Suppressor macrophage (primary cell): ENCODE measurements at regions not wholly inside any gene's neighbourhood (a gene's known extent, or its start where the extent isn't known, plus 50 kb on each side); places are given as distances from the start of the nearest gene placed in this dataset.

Source experiments
- DNase-seq, 4 experiments: peaks; one replicate each; pipeline ENCODE4 v3.0.0-alpha.2; 2020 to 2022

DNA sequence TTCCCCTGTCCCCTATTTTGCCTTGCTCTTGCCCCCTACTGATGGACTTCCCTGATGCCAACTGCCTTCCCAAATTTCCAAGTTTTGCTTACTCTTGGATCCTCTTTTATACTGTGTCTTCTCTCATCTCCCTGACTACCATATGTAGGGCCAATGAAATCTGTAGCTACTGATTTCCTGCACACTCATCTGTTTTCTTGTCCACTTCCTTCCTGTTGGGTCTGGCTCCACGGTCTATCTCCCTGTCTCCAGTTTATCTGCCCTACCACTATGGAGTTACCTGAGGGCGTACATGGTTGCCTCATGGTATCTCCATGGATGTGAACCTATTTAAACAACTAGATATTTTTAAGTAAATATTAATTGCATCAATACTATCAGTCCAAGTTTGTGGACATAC lies 140.3 kb upstream of the MCHR2 start:
- no peak for DNase-seq

GRCh38 chr6:100132005-100132404 lies 138.0 kb upstream of the MCHR2 start:
- DNase-seq = no peak

- no peak for DNase-seq
These were observed 136.6 kb upstream of the MCHR2 start for GRCh38 chr6:100130630-100131029.

DNA sequence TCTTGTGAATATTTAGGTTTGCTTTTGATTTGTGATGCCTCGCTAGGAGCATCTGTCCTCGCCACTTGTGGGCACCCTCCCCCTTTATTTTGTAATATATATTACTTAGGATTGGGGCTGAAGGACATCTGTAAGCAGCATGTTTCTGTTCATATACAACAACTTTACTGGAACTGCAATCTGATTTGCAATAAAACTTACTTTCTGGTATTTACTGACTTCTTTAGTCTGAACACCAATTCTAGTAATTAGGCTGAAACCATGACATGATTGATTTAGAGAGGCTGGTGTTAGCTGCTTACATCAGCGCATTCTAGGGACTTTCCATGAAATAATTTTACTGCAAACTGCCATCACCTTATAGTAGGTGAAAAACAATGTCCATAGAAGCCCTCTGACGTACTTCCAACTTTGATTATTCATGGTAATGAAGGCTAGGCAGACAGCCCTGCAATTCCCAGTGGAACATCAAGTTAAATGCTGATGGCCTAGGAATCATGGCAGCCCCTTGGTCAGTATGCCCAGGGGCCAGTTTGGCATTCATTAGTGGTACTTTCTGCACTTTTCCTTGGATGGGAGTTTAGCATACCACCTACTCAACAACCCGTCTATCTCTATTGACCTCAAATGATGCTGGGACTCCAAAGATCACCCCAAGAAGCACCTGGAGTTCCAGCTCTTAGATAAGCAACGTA lies 132.9 kb upstream of the MCHR2 start:
- DNase-seq = no peak

DNA sequence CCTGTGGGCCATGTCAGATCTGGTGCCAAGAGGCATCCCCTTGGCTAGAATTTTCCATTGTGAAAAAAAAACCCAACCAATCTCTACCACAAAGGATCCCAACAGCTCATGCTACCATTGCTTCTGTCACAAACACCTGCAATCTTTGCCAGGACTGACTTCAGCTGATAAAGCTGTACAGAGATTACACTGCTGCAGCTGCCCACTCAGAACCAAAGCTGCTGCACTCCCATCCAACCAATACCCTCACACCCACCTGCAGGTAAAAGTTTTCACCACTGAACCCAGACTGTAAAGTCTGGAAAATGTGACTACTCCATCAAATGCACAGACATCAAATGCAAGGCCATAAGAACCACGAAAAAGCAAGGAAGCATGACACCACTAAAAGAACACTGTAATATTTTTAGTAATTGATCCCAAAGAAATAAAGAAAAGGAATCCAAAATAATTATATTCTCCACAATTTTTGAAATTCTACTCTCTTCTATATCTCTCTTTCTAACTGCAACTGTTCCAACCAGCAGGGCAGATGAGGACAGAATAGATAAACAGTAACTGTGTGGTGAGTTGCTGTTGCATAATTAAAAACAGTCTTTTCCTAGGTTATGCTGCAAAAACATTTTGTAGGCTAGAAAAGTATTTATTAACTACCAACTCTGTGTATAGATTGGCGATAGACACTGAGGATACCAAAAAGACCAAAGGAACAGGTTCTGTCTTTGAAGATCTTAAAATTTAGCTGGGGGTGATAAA lies 128.0 kb upstream of the MCHR2 start:
- DNase-seq = no peak

GRCh38 chr6:100119261-100119660 lies 125.2 kb upstream of the MCHR2 start:
- DNase-seq = no peak

GRCh38 chr6:100118301-100118700 lies 124.3 kb upstream of the MCHR2 start:
- DNase-seq = no peak

DNA sequence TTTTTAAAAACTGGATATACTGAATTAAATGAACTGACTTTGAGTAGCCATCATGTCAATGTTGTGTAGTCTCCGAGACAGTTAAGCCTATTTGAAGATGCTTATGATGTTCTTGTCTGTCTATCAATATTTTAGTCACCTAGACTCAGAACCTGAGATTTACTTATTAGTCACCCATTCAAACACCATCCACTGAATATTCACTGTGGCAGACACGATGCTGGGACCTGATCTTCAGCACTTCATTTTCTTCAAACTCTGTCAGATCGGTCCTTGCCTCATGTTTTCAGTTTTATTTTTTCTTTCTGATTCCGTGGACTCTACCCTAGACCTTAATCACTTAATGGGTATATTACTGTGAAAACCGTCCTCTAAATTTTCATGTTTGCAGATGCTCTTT lies 123.7 kb upstream of the MCHR2 start:
- no peak for DNase-seq

DNA sequence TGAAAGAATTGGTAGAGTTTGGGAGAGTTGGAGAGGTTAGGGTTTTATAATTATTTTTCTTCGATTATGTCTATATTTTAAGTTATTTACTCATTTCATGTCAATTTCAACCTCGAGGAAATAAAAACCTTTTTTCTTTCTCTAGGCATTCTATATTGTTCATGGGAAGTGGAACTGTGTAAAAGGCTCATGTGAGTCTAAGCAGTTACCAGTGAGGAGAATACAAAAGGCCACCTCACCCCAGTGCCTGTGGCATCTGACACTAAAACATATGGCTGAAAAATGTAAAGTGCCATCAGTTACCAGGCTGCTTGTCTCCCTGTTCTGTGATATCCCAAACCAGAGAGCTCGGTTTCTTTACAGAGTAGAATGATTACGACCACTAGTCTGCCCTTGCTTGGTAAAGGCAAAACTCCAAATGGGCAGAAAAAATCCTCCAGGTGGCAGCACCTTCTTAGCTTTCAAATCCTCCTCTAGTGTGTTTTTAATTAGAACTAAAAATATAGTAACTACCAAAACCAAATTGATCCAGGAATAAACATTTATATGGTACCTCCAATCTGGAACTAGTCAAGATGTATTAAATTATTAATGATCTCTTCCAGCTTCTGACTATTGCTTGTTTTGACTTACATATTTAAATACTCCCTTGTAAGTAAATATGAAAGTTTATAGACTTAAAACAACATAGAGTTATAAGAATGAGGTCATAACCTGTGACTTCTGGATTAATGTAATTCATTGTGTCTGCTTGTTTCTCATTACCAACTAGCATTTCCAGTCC lies 122.6 kb upstream of the MCHR2 start:
- peak; percentile 35 to 45 (median 42) for DNase-seq

DNA sequence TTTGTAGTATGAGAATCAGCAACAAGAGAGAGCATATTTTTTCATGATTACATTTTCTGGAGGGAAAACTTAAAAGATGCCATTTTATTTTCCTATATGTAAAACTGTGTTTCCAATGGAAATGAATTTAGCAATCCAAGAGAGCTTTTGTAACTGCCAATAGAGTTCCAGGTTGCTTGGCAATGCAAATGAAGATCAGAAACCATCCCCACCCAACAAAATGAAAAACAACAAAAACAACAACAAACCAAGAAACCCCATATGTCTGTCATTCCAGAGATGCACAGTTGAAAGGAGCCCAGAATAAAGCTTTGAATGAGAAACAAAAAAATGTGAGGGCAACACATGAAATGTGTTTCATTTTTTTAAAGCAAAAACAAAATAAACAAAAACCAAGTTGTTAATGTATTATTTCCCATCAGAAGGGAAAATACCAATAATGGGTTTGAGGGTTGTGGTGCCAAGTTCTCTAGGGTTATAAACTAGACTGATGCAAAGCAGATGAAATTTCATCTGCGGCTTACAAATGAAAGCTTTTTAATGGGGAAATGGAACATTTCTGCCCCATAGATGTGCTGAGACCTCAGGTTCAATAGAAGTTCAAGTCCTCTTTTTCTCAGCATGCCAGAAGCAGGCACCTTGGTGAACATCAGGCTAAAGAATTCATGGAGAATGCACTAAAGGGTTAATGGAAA lies 121.5 kb upstream of the MCHR2 start:
- no peak for DNase-seq

GRCh38 chr6:100112855-100113508 lies 119.0 kb upstream of the MCHR2 start:
- DNase-seq = no peak

- DNase-seq = no peak
These were observed 112.0 kb upstream of the MCHR2 start for GRCh38 chr6:100105919-100106529.

GRCh38 chr6:100105138-100105537 lies 111.1 kb upstream of the MCHR2 start:
- DNase-seq = no peak

GRCh38 chr6:100103931-100104330 lies 109.9 kb upstream of the MCHR2 start:
- DNase-seq = no peak

DNA sequence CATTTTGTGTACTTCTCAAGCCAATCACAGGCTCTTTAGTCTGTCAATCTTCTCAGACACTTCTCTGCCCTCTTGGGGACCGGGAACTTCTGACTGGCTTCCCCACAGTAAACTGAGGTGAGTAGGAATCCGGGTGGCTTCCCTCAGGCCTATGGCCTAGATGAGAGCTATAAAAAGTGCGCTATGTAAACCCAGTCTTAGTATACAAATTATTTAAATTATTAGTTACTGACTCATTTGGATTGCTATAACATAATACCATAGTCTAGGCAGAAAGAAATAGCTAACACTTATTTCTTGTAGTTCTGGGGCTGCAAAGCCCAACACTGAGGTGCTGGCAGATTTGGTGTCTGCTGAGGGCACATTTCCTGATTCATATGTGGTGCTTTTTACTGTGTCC lies 109.2 kb upstream of the MCHR2 start:
- no peak for DNase-seq

GRCh38 chr6:100101644-100102043 lies 107.6 kb upstream of the MCHR2 start:
- no peak for DNase-seq

GRCh38 chr6:100100776-100101175 lies 106.8 kb upstream of the MCHR2 start:
- no peak for DNase-seq

DNA sequence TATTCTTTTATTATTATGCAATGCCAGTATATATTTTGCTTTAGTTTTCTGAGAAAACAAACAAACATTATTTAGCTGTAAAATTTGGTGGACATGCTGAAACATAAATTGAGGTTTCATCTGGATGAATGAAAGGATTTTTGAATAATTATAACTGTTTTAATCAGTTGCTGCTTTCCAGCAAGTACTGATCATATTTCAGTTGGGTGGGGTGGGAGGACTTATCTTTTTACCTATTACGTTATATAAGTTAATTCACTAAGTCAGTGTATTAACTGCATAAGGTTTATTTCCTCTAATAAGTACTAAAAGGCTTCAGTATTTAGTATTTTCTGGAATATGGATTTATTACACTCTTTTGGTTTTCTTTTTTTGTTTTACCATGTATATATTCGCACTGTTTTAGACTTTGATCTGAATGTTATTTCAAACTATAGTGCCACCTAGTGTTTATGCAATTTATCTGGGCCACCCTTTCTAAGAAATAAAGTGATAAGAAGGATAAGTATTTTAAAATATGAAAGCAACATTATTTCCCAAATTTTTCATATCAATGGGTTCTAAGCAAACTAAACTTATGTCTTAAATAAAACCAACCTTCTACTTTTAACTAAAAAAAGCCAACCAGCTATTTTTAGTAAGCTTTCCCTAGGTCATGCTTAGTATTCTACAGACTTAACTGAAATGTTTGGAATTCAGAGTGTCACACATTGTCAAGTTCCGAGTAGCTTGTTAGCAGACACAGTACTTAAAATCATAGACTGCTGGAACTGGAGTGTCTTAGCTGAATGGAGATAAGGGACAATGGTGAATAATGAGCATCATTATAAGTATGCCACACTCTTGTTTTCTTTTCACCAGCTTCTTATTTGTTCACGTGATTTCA lies 105.4 kb upstream of the MCHR2 start:
- DNase-seq = peak in 2 of 4 experiments; percentile 40 to 46

GRCh38 chr6:100096936-100097335 lies 102.9 kb upstream of the MCHR2 start:
- DNase-seq = no peak

DNA sequence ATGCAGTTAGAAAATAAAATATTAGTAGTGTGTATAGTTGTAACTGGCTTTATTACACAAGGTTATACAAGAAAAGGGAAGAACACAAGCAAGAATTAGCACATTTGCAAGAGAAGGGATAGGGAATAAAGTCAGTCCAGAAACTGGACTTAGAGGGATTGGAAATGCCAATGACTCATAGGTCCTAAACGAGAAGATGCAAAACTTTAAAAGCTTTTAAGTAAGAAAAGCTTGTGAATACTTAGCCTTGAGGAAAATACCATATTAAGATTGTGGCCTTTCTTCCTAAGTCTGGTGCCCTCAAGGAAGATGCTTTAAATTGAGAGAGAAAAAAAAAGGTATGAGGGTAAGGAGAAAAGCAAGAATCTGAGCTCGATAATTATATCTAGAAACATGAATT lies 102.3 kb upstream of the MCHR2 start:
- no peak for DNase-seq

DNA sequence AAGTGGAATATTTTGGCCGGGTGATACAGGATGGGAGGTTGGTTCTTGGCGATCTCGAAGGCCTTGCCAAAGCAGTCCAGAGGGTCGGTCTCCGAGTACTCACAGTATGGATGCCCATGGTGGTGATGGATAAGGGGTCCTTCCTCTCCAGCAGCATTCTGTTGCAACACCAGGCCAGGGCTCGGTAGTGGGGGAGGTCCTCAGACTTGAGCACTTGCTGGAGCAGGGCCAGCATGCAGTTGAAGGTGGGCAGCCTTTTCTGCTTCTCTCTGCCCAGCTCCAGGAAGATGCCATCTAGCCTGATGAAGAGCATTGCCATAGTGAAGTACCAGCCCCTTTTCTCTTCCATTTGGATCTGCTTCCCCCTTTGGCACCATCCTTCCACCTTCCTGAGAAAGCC lies 99.4 kb upstream of the MCHR2 start:
- no peak for DNase-seq
